Testis (tissue), 2 donors: ENCODE measurements at regions not wholly inside any gene's neighbourhood (a gene's known extent, or its start where the extent isn't known, plus 50 kb on each side); places are given as distances from the start of the nearest gene placed in this dataset.

Experiments used
- DNase-seq: peaks from one replicate; pipeline ENCODE4 v3.0.0-alpha.2; 2019
- H3K27ac ChIP-seq, 2 donors: fragments of 200-600 bp; sonication (generic); one replicate each; pipeline ENCODE4 v1.5.1; 2019
- H3K27me3 ChIP-seq: fragments of 200-600 bp; sonication (generic); one replicate; pipeline ENCODE4 v1.5.1; 2019
- H3K36me3 ChIP-seq: fragments of 200-600 bp; sonication (generic); one replicate; pipeline ENCODE4 v1.5.1; 2017; ENCODE audit warnings: low read depth; ENCODE audit errors: missing control alignments
- H3K4me1 ChIP-seq: fragments of 200-600 bp; sonication (generic); one replicate; pipeline ENCODE4 v1.5.1; 2019
- H3K4me3 ChIP-seq, 2 donors: fragments of 200-600 bp; sonication (generic); one replicate each; pipeline ENCODE4 v1.5.1; 2017 to 2019
- H3K9me3 ChIP-seq: fragments of 200-600 bp; sonication (generic); one replicate; pipeline ENCODE4 v1.5.1; 2017
- POLR2A ChIP-seq: fragments of 450-650 bp; IDR thresholded peaks from one replicate; pipeline ENCODE4 v1.6.1; 2017; ENCODE audit warnings: antibody characterized with exemption, mild to moderate bottlenecking, moderate library complexity
- WGBS, 2 donors: methylation state at CpG; one replicate each; pipeline ENCODE4 v1.1.5; 2018; 5-methylcytosine and 5-hydroxymethylcytosine counted together
- intact Hi-C: fragments of 100-400 bp; cut with DNase I; formaldehyde crosslinking; loops from one replicate; pipeline ENCODE4 v1.15.1; 2023; ENCODE audit warnings: low total_unique reads
- TF ChIP-seq, protein P1 (sequence below), 3 experiments: fragments of 450-650 bp in 2 of 3; fragments of 200-600 bp in 1 of 3; sonication (generic) in 1 of 3; IDR thresholded peaks; one replicate each; pipeline ENCODE4 v1.5.1; 2016 to 2019; ENCODE audit warnings: antibody characterized with exemption in 3 of 3, mild to moderate bottlenecking in 2 of 3, moderate library complexity in 1 of 3

GRCh38 chr5:42043400-42043799 is 118.3 kb downstream of the FBXO4 start:
- no peaks in the 10 kb centered on the region for H3K36me3 ChIP-seq
- H3K4me3 ChIP-seq, result no peak overlapping the region
- no peaks in the 10 kb centered on the region for H3K4me1 ChIP-seq
- H3K9me3 ChIP-seq, result no peaks in the 10 kb centered on the region
- intact Hi-C loops, result no loop called here
- H3K27ac ChIP-seq, result no peak overlapping the region
- no peaks in the 10 kb centered on the region for H3K27me3 ChIP-seq
- WGBS, 2 donors, result 94% methylated on average over 2 of the region's 2 CpGs
- DNase-seq, result no peak
- TF ChIP-seq, protein P1, sequence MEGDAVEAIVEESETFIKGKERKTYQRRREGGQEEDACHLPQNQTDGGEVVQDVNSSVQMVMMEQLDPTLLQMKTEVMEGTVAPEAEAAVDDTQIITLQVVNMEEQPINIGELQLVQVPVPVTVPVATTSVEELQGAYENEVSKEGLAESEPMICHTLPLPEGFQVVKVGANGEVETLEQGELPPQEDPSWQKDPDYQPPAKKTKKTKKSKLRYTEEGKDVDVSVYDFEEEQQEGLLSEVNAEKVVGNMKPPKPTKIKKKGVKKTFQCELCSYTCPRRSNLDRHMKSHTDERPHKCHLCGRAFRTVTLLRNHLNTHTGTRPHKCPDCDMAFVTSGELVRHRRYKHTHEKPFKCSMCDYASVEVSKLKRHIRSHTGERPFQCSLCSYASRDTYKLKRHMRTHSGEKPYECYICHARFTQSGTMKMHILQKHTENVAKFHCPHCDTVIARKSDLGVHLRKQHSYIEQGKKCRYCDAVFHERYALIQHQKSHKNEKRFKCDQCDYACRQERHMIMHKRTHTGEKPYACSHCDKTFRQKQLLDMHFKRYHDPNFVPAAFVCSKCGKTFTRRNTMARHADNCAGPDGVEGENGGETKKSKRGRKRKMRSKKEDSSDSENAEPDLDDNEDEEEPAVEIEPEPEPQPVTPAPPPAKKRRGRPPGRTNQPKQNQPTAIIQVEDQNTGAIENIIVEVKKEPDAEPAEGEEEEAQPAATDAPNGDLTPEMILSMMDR (IDR thresholded peaks at IDR 0.05), result no peak
- TF ChIP-seq POLR2A, result no peak

GRCh38 chr5:42057254-42057690 is 132.2 kb downstream of the FBXO4 start:
- H3K9me3 ChIP-seq, result no peaks in the 10 kb centered on the region
- intact Hi-C loops, result no loop called here
- no peak overlapping the region for H3K4me3 ChIP-seq
- peak; percentile 63 for DNase-seq
- no peak overlapping the region for H3K27ac ChIP-seq
- H3K36me3 ChIP-seq, result no peaks in the 10 kb centered on the region
- H3K27me3 ChIP-seq, result no peaks in the 10 kb centered on the region
- TF ChIP-seq POLR2A, result no peak
- TF ChIP-seq, protein P1 (IDR thresholded peaks at IDR 0.05), result peak; percentile 23 to 59 (median 47)
- 33 to 42% methylated on average over 5 of the region's 5 CpGs for WGBS, 2 donors
- H3K4me1 ChIP-seq, result no peaks in the 10 kb centered on the region

- no peak for DNase-seq
- TF ChIP-seq POLR2A, result no peak
- TF ChIP-seq, protein P1 (IDR thresholded peaks at IDR 0.05), result no peak
- no peak overlapping the region for H3K4me3 ChIP-seq
- no peak overlapping the region for H3K27ac ChIP-seq
- 55 to 67% methylated on average over 3 of the region's 3 CpGs for WGBS, 2 donors
- no peaks in the 10 kb centered on the region for H3K9me3 ChIP-seq
- no peaks in the 10 kb centered on the region for H3K36me3 ChIP-seq
- no peaks in the 10 kb centered on the region for H3K4me1 ChIP-seq
- intact Hi-C loops, result no loop called here
- no peaks in the 10 kb centered on the region for H3K27me3 ChIP-seq
Observed at GRCh38 chr5:42059291-42059690, 134.2 kb downstream of the FBXO4 start.

GRCh38 chr5:42059778-42060464 is 134.8 kb downstream of the FBXO4 start:
- H3K4me3 ChIP-seq, result no peak overlapping the region
- H3K27me3 ChIP-seq, result no peaks in the 10 kb centered on the region
- no peaks in the 10 kb centered on the region for H3K4me1 ChIP-seq
- H3K27ac ChIP-seq, result no peak overlapping the region
- intact Hi-C loops, result no loop called here
- H3K36me3 ChIP-seq, result no peaks in the 10 kb centered on the region
- no peak for TF ChIP-seq POLR2A
- TF ChIP-seq, protein P1 (IDR thresholded peaks at IDR 0.05), result no peak
- whole genome bisulfite sequencing, 2 donors, result 68 to 76% methylated on average over 16 of the region's 16 CpGs
- no peaks in the 10 kb centered on the region for H3K9me3 ChIP-seq
- no peak for DNase-seq

GRCh38 chr5:42061121-42061520 is 136.0 kb downstream of the FBXO4 start:
- Histone ChIP-seq H3K4me1 (no peaks in the 10 kb centered on the region), H3K27ac (no peak overlapping the region), H3K4me3 (no peak overlapping the region), H3K9me3 (no peaks in the 10 kb centered on the region), H3K27me3 (no peaks in the 10 kb centered on the region), H3K36me3 (no peaks in the 10 kb centered on the region)
- TF ChIP-seq POLR2A, result no peak
- TF ChIP-seq, protein P1 (IDR thresholded peaks at IDR 0.05), result no peak
- intact Hi-C loops, result no loop called here
- DNase-seq, result no peak
- 56 to 65% methylated on average over 3 of the region's 3 CpGs for WGBS, 2 donors
